ENCODE measurements at regions not wholly inside any gene's neighbourhood (a gene's known extent, or its start where the extent isn't known, plus 50 kb on each side); places are given as distances from the start of the nearest gene placed in this dataset.

DNA sequence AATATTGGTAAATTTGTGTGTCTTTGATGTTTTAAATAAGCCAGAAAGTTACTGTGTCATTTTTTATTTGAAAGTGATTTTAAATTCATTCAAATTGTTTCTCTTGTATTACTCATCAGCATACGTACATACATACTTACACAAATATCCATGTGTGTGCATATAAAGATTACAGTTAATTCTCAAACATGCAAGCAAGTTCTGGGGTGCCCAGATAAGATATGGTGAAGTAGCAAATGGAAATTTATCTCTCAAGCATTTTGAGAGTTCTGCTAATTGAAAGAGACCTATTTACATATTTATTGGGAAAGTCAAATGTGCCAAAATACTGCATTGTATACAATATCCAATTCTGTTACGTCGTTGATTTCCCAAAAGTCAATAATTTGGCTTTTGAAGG, 1024.0 kb upstream of the CNTN5 start:
- TF ChIP-seq, protein P1, sequence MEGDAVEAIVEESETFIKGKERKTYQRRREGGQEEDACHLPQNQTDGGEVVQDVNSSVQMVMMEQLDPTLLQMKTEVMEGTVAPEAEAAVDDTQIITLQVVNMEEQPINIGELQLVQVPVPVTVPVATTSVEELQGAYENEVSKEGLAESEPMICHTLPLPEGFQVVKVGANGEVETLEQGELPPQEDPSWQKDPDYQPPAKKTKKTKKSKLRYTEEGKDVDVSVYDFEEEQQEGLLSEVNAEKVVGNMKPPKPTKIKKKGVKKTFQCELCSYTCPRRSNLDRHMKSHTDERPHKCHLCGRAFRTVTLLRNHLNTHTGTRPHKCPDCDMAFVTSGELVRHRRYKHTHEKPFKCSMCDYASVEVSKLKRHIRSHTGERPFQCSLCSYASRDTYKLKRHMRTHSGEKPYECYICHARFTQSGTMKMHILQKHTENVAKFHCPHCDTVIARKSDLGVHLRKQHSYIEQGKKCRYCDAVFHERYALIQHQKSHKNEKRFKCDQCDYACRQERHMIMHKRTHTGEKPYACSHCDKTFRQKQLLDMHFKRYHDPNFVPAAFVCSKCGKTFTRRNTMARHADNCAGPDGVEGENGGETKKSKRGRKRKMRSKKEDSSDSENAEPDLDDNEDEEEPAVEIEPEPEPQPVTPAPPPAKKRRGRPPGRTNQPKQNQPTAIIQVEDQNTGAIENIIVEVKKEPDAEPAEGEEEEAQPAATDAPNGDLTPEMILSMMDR (conservative IDR thresholded peaks at IDR 0.05; ENCODE audit: low read depth in 2 of 2) = no peak
- no peak for TF ChIP-seq POLR2AphosphoS5 (IDR thresholded peaks at IDR 0.05; ENCODE audit: low read depth)
- TF ChIP-seq EZH2phosphoT487 (IDR thresholded peaks at IDR 0.05; ENCODE audit: unreplicated experiment) = no peak
- no peak for TF ChIP-seq ZNF114 (CRISPR knock-in tag; IDR thresholded peaks at IDR 0.05)
- TF ChIP-seq JUNB (IDR thresholded peaks at IDR 0.05; ENCODE audit: unreplicated experiment) = no peak
- no peak for TF ChIP-seq EZH2 (IDR thresholded peaks at IDR 0.05; ENCODE audit: low read depth, unreplicated experiment)
- TF ChIP-seq, protein P2, sequence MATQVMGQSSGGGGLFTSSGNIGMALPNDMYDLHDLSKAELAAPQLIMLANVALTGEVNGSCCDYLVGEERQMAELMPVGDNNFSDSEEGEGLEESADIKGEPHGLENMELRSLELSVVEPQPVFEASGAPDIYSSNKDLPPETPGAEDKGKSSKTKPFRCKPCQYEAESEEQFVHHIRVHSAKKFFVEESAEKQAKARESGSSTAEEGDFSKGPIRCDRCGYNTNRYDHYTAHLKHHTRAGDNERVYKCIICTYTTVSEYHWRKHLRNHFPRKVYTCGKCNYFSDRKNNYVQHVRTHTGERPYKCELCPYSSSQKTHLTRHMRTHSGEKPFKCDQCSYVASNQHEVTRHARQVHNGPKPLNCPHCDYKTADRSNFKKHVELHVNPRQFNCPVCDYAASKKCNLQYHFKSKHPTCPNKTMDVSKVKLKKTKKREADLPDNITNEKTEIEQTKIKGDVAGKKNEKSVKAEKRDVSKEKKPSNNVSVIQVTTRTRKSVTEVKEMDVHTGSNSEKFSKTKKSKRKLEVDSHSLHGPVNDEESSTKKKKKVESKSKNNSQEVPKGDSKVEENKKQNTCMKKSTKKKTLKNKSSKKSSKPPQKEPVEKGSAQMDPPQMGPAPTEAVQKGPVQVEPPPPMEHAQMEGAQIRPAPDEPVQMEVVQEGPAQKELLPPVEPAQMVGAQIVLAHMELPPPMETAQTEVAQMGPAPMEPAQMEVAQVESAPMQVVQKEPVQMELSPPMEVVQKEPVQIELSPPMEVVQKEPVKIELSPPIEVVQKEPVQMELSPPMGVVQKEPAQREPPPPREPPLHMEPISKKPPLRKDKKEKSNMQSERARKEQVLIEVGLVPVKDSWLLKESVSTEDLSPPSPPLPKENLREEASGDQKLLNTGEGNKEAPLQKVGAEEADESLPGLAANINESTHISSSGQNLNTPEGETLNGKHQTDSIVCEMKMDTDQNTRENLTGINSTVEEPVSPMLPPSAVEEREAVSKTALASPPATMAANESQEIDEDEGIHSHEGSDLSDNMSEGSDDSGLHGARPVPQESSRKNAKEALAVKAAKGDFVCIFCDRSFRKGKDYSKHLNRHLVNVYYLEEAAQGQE (IDR thresholded peaks at IDR 0.05; ENCODE audit: unreplicated experiment) = no peak
- TF ChIP-seq ZNF331 (CRISPR knock-in tag; IDR thresholded peaks at IDR 0.05; ENCODE audit: low read depth) = no peak
- TF ChIP-seq ETS1 (IDR thresholded peaks at IDR 0.05) = no peak

All from GM23338 (cell line).